ENCODE measurements at regions not wholly inside any gene's neighbourhood (a gene's known extent, or its start where the extent isn't known, plus 50 kb on each side); places are given as distances from the start of the nearest gene placed in this dataset.

- no peak overlapping the region for H3K4me3 Mint-ChIP-seq
- no peaks in the 10 kb centered on the region for H3K36me3 Mint-ChIP-seq
- H3K27ac Mint-ChIP-seq = no peak overlapping the region
- peaks cover 13% of the 10 kb centered on the region for H3K4me1 Mint-ChIP-seq
- ChIA-PET CTCF (no interaction called here), POLR2A (no interaction called here)
- H3K27me3 Mint-ChIP-seq (ENCODE audit: low read depth) = no peaks in the 10 kb centered on the region
- no peaks in the 10 kb centered on the region for H3K9me3 Mint-ChIP-seq
- TF ChIP-seq MAX (CRISPR knock-in tag; IDR thresholded peaks at IDR 0.05) (no peak), MYBL2 (CRISPR knock-in tag; IDR thresholded peaks at IDR 0.05) (no peak), RELA (CRISPR knock-in tag; IDR thresholded peaks at IDR 0.05; ENCODE audit: borderline replicate concordance) (no peak), CREB1 (CRISPR knock-in tag; IDR thresholded peaks at IDR 0.05) (no peak), TEAD4 (CRISPR knock-in tag; IDR thresholded peaks at IDR 0.05) (no peak), ZNF219 (CRISPR knock-in tag; IDR thresholded peaks at IDR 0.05; ENCODE audit: borderline replicate concordance) (no peak), HMGA2 (CRISPR knock-in tag; IDR thresholded peaks at IDR 0.05) (no peak), E2F5 (CRISPR knock-in tag; IDR thresholded peaks at IDR 0.05) (no peak), GABPB1 (CRISPR knock-in tag; IDR thresholded peaks at IDR 0.05) (no peak)
- TF ChIP-seq, protein P1, sequence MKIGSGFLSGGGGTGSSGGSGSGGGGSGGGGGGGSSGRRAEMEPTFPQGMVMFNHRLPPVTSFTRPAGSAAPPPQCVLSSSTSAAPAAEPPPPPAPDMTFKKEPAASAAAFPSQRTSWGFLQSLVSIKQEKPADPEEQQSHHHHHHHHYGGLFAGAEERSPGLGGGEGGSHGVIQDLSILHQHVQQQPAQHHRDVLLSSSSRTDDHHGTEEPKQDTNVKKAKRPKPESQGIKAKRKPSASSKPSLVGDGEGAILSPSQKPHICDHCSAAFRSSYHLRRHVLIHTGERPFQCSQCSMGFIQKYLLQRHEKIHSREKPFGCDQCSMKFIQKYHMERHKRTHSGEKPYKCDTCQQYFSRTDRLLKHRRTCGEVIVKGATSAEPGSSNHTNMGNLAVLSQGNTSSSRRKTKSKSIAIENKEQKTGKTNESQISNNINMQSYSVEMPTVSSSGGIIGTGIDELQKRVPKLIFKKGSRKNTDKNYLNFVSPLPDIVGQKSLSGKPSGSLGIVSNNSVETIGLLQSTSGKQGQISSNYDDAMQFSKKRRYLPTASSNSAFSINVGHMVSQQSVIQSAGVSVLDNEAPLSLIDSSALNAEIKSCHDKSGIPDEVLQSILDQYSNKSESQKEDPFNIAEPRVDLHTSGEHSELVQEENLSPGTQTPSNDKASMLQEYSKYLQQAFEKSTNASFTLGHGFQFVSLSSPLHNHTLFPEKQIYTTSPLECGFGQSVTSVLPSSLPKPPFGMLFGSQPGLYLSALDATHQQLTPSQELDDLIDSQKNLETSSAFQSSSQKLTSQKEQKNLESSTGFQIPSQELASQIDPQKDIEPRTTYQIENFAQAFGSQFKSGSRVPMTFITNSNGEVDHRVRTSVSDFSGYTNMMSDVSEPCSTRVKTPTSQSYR (CRISPR knock-in tag; IDR thresholded peaks at IDR 0.05) = no peak
- TF ChIP-seq, protein P2, sequence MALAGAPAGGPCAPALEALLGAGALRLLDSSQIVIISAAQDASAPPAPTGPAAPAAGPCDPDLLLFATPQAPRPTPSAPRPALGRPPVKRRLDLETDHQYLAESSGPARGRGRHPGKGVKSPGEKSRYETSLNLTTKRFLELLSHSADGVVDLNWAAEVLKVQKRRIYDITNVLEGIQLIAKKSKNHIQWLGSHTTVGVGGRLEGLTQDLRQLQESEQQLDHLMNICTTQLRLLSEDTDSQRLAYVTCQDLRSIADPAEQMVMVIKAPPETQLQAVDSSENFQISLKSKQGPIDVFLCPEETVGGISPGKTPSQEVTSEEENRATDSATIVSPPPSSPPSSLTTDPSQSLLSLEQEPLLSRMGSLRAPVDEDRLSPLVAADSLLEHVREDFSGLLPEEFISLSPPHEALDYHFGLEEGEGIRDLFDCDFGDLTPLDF (CRISPR knock-in tag; IDR thresholded peaks at IDR 0.05) = no peak
- DNase-seq (ENCODE audit: low spot score) (peak; percentile 29), ATAC-seq (no peak)
Measured at GRCh38 chr15:69988541-69989225, 109.0 kb downstream of the TLE3 start.

DNA sequence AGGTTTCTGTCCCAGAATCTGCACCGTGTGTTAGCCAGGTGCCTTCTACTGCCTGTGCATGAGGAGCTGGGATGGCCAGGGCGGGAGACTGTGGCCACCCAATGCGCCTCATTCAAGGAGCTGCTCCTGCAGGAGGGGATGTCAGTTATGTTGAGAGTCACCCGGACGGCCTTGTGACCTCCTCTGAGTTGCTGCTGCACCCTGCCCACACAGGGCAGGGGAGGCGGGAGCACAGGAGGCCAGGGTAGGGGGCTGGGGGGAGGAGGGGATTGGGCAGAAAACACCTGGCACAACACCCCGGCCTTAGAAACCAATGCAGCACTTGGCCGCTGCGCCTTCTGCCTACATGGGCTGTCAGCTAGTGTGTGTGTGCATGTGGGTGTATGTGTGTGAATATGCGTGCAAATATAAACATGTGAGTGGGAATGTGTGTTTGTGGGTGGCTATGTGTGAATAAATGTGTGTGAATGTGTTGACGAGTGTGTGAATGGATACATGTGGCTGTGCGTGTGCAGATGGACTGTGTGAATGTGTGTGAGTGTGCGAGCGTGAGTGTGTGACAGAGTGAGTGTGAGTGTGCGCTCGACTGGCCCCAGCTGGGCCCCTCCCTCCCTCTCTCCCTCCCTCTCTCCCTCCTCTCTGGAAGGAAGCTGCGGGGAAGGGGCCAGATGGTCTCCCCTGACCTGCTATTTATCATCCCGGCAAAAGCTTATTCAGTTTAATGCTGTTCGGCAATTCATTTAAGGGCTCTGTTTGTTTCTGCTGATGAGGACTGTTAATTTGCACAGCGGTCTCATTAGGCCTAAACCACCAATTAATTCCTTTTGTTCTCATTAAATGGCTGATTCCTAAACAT, 106.9 kb downstream of the TLE3 start:
- Mint-ChIP-seq H3K27me3 (ENCODE audit: low read depth) (no peaks in the 10 kb centered on the region), H3K9me3 (no peaks in the 10 kb centered on the region), H3K36me3 (no peaks in the 10 kb centered on the region), H3K27ac (no peak overlapping the region), H3K4me3 (no peak overlapping the region), H3K4me1 (peaks cover 13% of the 10 kb centered on the region)
- ATAC-seq = no peak
- no peak for TF ChIP-seq NR2C2 (CRISPR knock-in tag; IDR thresholded peaks at IDR 0.05)
- TF ChIP-seq, protein P3, sequence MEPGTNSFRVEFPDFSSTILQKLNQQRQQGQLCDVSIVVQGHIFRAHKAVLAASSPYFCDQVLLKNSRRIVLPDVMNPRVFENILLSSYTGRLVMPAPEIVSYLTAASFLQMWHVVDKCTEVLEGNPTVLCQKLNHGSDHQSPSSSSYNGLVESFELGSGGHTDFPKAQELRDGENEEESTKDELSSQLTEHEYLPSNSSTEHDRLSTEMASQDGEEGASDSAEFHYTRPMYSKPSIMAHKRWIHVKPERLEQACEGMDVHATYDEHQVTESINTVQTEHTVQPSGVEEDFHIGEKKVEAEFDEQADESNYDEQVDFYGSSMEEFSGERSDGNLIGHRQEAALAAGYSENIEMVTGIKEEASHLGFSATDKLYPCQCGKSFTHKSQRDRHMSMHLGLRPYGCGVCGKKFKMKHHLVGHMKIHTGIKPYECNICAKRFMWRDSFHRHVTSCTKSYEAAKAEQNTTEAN (CRISPR knock-in tag; IDR thresholded peaks at IDR 0.05) = 0 out of 2 replicates have a peak, but pooled peaks have one; percentile 86
- POLR2A ChIA-PET = no interaction called here
- CTCF ChIA-PET = interaction anchor here (1.0 to 1.1 kb wide), 2 partner anchors 11 to 476 kb away, joined by 3 read pairs; no protein-coding TSS in a partner anchor
- DNase-seq (ENCODE audit: low spot score) = no peak

GRCh38 chr15:69991551-69991980, 106.2 kb downstream of the TLE3 start:
- POLR2A ChIA-PET = no interaction called here

More at GRCh38 chr15:69991551-69991980, 106.2 kb downstream of the TLE3 start:
- Mint-ChIP-seq H3K4me3 (no peak overlapping the region), H3K4me1 (peaks cover 15% of the 10 kb centered on the region), H3K9me3 (no peaks in the 10 kb centered on the region), H3K36me3 (no peaks in the 10 kb centered on the region), H3K27ac (no peak overlapping the region), H3K27me3 (ENCODE audit: low read depth) (no peaks in the 10 kb centered on the region)
- CTCF ChIA-PET = interaction anchor here (1.0 to 1.1 kb wide), 2 partner anchors 12 to 476 kb away, joined by 3 read pairs; no protein-coding TSS in a partner anchor
- DNase-seq (ENCODE audit: low spot score) = no peak
- peak; percentile 40; the same call in 1 of the 2 replicates for TF ChIP-seq ZNF423 (CRISPR knock-in tag; IDR thresholded peaks at IDR 0.05)
- no peak for TF ChIP-seq NFYB (CRISPR knock-in tag; conservative IDR thresholded peaks at IDR 0.05; ENCODE audit: low read depth)
- TF ChIP-seq ZNF232 (CRISPR knock-in tag; IDR thresholded peaks at IDR 0.05) = no peak
- TF ChIP-seq USF2 (CRISPR knock-in tag; IDR thresholded peaks at IDR 0.05) = no peak
- no peak for TF ChIP-seq PRRX2 (CRISPR knock-in tag; IDR thresholded peaks at IDR 0.05)
- ATAC-seq = peak; percentile 67

All from WTC11 (cell line).